LNCAP (cell line): ENCODE measurements at regions not wholly inside any gene's neighbourhood (a gene's known extent, or its start where the extent isn't known, plus 50 kb on each side); places are given as distances from the start of the nearest gene placed in this dataset.

ENCODE experiments used
- CTCF ChIP-seq: fragments of 450-650 bp; IDR thresholded peaks from 2 replicates; pipeline ENCODE4 v1.5.1; 2017; ENCODE audit warnings: mild to moderate bottlenecking

GRCh38 chr5:44603496-44604272 lies 205.1 kb upstream of the MRPS30 start:
- TF ChIP-seq CTCF, result peak; percentile 32

GRCh38 chr5:44574678-44575077 lies 185.5 kb upstream of the FGF10 start:
- no peak for TF ChIP-seq CTCF

- TF ChIP-seq CTCF, result no peak
Observed at GRCh38 chr5:44568519-44568918, 179.3 kb upstream of the FGF10 start.

GRCh38 chr5:44565902-44566301 lies 176.7 kb upstream of the FGF10 start:
- no peak for TF ChIP-seq CTCF

GRCh38 chr5:44565360-44565759 lies 176.1 kb upstream of the FGF10 start:
- TF ChIP-seq CTCF, result no peak

- TF ChIP-seq CTCF, result no peak
Observed at GRCh38 chr5:44546286-44546685, 157.1 kb upstream of the FGF10 start.

GRCh38 chr5:44543511-44543910 lies 154.3 kb upstream of the FGF10 start:
- no peak for TF ChIP-seq CTCF

GRCh38 chr5:44542470-44542869 lies 153.2 kb upstream of the FGF10 start:
- TF ChIP-seq CTCF, result no peak
